Loucy (cell line): ENCODE measurements at regions not wholly inside any gene's neighbourhood (a gene's known extent, or its start where the extent isn't known, plus 50 kb on each side); places are given as distances from the start of the nearest gene placed in this dataset.

Experiments used
- H2AFZ ChIP-seq: fragments of 200-600 bp; sonication (generic); 2 replicates; pipeline ENCODE4 v1.6.0; 2016; ENCODE audit warnings: antibody characterized with exemption, mild to moderate bottlenecking, low read length, moderate library complexity
- H3F3A ChIP-seq: fragments of 200-600 bp; 2 replicates; pipeline ENCODE4 v1.6.0; 2016; ENCODE audit warnings: antibody characterized with exemption, low read depth, mild to moderate bottlenecking
- H3K27me3 ChIP-seq: fragments of 200-600 bp; sonication (generic); 2 replicates; pipeline ENCODE4 v1.6.1; 2014; ENCODE audit warnings: low read length, mild to moderate bottlenecking; ENCODE audit not compliant: insufficient read depth, poor library complexity, severe bottlenecking
- H3K36me3 ChIP-seq: fragments of 200-600 bp; sonication (generic); 2 replicates; pipeline ENCODE4 v1.6.1; 2016; ENCODE audit warnings: low read length; ENCODE audit not compliant: insufficient read depth
- H3K4me1 ChIP-seq: fragments of 200-600 bp; sonication (generic); 2 replicates; pipeline ENCODE4 v1.5.1; 2014; ENCODE audit warnings: low read length, mild to moderate bottlenecking; ENCODE audit not compliant: insufficient read depth, poor library complexity, severe bottlenecking
- H3K4me2 ChIP-seq: fragments of 200-600 bp; sonication (generic); 2 replicates; pipeline ENCODE4 v1.6.0; 2014; ENCODE audit warnings: antibody characterized with exemption, low read length, low read depth, mild to moderate bottlenecking; ENCODE audit not compliant: poor library complexity, severe bottlenecking
- H3K4me3 ChIP-seq: fragments of 200-600 bp; sonication (generic); 2 replicates; pipeline ENCODE4 v1.5.1; 2014; ENCODE audit warnings: low read length, mild to moderate bottlenecking, mixed read lengths; ENCODE audit not compliant: poor library complexity, severe bottlenecking
- H3K79me2 ChIP-seq: fragments of 200-600 bp; sonication (generic); 2 replicates; pipeline ENCODE4 v1.6.1; 2014; ENCODE audit warnings: low read length; ENCODE audit not compliant: insufficient read depth
- H3K9ac ChIP-seq: fragments of 200-600 bp; sonication (generic); 2 replicates; pipeline ENCODE4 v1.6.0; 2014; ENCODE audit warnings: mild to moderate bottlenecking, low read depth, low read length, moderate library complexity; ENCODE audit not compliant: poor library complexity, severe bottlenecking
- H3K9me2 ChIP-seq: fragments of 200-600 bp; sonication (generic); replicated peaks from 2 replicates; pipeline ENCODE4 v1.6.1; 2016; ENCODE audit warnings: low read depth, low read length, mixed read lengths
- H3K9me3 ChIP-seq: fragments of 200-600 bp; sonication (generic); 2 replicates; pipeline ENCODE4 v1.6.1; 2014; ENCODE audit warnings: mild to moderate bottlenecking, antibody characterized with exemption, low read length, low read depth; ENCODE audit not compliant: insufficient read depth
- H4K20me1 ChIP-seq: fragments of 200-600 bp; sonication (generic); 2 replicates; pipeline ENCODE4 v1.6.0; 2014; ENCODE audit warnings: antibody characterized with exemption, low read length, mild to moderate bottlenecking; ENCODE audit not compliant: insufficient read depth, poor library complexity, severe bottlenecking
- EZH2phosphoT487 ChIP-seq: fragments of 200-600 bp; IDR thresholded peaks from 2 replicates; pipeline ENCODE4 v1.6.1; 2018; ENCODE audit warnings: antibody characterized with exemption, mild to moderate bottlenecking, moderate library complexity, borderline replicate concordance
- TF ChIP-seq, protein P1 (sequence below): fragments of 200-600 bp; sonication (generic); conservative IDR thresholded peaks from 2 replicates; pipeline ENCODE4 v1.5.1; 2014; ENCODE audit warnings: mild to moderate bottlenecking, antibody characterized with exemption, low read length

DNA sequence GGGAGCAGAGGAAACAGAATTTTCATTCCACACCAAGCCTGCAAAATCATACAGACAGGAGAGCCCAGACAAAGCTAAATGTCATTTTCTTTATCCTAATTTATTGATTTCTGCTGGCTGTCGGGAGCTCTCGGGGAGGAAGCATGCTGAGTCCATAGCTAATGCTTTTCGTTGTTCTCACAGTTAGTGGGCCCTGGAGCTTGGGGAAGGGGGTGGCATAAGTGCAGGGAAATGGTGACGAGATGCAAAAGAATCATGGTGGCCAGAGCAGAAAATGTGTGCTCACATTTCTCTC lies 202.4 kb downstream of the TOMM20 start:
- no peak overlapping the region for H3K4me3 ChIP-seq

DNA sequence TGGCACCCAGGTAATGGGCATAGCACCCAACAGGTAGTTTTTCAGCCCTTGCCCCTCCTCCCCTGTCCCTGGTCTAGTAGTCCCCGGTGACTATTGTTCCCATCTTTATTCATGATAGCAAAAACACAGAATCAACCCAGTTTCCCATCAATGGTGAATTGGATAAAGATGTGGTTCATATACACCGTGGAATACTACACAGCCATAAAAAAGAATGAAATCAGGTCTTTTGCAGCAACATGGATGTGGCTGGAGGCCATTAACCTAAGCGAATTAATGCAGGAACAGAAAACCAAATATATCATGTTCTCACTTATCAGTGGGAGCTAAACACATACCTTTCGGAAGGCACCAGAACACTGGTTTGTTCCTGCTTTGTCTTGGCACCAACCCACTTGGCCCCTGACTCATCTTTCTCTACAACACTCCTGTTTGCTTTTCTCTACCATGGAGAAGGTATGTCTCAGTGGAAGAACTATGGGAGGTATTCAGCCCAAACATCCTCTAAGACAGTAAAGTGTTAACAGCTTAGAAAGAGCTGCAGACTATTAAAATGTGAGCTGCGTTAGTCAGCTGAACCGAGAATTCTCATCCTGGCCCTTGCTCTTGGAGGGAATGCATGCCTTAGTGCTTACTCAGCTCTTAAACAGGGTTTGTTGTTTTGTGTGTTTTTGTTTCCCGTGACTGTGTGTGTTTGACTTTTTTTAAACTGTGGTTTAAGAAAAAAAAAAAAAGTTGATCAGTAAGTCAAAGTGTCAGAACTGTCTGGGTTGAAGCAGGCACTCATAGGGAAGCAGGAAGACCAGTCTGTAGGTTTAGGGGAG lies 203.0 kb downstream of the TOMM20 start:
- Histone ChIP-seq H3K4me1 (peaks cover 37% of the 10 kb centered on the region), H3F3A (no peaks in the 10 kb centered on the region), H3K4me2 (peak overlapping the region; percentile 16), H3K9ac (no peak overlapping the region), H3K27me3 (no peaks in the 10 kb centered on the region), H4K20me1 (no peaks in the 10 kb centered on the region), H3K9me2 (no peaks in the 10 kb centered on the region), H3K9me3 (no peaks in the 10 kb centered on the region), H3K79me2 (no peaks in the 10 kb centered on the region), H2AFZ (0 out of 2 replicates have a peak overlapping the region, but pooled peaks have one; percentile 22), H3K4me3 (no peak overlapping the region), H3K36me3 (no peaks in the 10 kb centered on the region)
- no peak for TF ChIP-seq EZH2phosphoT487
- TF ChIP-seq, protein P1, sequence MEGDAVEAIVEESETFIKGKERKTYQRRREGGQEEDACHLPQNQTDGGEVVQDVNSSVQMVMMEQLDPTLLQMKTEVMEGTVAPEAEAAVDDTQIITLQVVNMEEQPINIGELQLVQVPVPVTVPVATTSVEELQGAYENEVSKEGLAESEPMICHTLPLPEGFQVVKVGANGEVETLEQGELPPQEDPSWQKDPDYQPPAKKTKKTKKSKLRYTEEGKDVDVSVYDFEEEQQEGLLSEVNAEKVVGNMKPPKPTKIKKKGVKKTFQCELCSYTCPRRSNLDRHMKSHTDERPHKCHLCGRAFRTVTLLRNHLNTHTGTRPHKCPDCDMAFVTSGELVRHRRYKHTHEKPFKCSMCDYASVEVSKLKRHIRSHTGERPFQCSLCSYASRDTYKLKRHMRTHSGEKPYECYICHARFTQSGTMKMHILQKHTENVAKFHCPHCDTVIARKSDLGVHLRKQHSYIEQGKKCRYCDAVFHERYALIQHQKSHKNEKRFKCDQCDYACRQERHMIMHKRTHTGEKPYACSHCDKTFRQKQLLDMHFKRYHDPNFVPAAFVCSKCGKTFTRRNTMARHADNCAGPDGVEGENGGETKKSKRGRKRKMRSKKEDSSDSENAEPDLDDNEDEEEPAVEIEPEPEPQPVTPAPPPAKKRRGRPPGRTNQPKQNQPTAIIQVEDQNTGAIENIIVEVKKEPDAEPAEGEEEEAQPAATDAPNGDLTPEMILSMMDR = no peak

More for the DNA sequence above, 202.4 kb downstream of the TOMM20 start:
- no peaks in the 10 kb centered on the region for H3K9me3 ChIP-seq
- H3K27me3 ChIP-seq = no peaks in the 10 kb centered on the region
- H3K9ac ChIP-seq = no peak overlapping the region
- no peaks in the 10 kb centered on the region for H3K36me3 ChIP-seq
- peaks cover 37% of the 10 kb centered on the region for H3K4me1 ChIP-seq
- no peak for TF ChIP-seq EZH2phosphoT487
- TF ChIP-seq, protein P1 = no peak
- no peaks in the 10 kb centered on the region for H3F3A ChIP-seq
- no peaks in the 10 kb centered on the region for H3K79me2 ChIP-seq
- H3K4me2 ChIP-seq = peak overlapping the region; percentile 16
- no peaks in the 10 kb centered on the region for H4K20me1 ChIP-seq
- no peaks in the 10 kb centered on the region for H3K9me2 ChIP-seq
- H2AFZ ChIP-seq = peak overlapping the region; percentile 22; the same call in 1 of the 2 replicates

DNA sequence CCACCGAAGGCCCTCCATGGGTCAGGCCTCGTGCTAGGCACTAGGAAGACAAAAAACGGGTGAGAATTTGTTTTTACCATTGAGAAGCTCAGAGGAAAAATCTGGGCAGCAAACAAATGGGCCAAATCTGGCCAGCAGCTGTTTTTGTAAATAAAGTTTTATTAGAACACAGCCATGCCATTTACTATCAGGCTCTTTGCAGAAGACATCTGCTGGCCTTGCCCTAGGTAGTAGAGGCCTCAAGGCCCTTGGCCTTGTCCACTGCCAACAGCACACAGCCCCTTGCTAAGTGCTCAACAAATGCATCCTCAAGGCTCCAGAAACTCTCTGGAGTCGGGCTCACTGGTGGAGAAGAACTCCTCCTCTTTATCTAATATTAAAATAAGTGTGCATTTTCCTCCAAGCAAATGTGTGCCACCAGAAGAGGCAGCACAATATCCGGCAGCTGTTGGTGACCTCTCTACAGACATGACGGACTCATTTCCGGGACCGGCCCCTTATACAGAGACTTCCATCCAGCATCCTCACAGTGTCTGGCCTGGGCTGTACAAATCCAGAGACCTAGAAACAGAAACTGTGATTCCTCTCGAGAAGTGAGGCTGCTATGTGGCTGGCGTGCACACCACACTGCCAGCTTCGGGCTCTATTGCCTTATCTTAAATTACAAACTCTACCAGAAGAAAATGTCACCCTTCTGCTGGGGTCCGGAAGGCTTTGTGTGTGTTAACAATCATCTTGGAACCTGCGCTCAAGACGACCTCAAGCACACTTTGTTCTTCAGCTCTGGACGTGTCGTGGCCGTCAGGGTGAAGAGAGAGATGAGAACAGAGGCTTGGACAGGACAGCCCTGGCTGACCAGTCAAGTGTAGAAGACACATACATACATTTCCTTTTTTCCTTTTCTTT lies 203.9 kb downstream of the TOMM20 start:
- Histone ChIP-seq H2AFZ (no peak overlapping the region), H4K20me1 (no peaks in the 10 kb centered on the region), H3F3A (no peaks in the 10 kb centered on the region), H3K9ac (no peak overlapping the region), H3K4me2 (no peak overlapping the region), H3K9me3 (no peaks in the 10 kb centered on the region), H3K9me2 (no peaks in the 10 kb centered on the region), H3K27me3 (no peaks in the 10 kb centered on the region), H3K36me3 (no peaks in the 10 kb centered on the region), H3K4me1 (peaks cover 37% of the 10 kb centered on the region), H3K79me2 (no peaks in the 10 kb centered on the region), H3K4me3 (no peak overlapping the region)
- TF ChIP-seq, protein P1 = no peak
- TF ChIP-seq EZH2phosphoT487 = no peak
